CD4-positive, alpha-beta T cell treated with Interleukin-10 for 1 hour (primary cell): ENCODE measurements at regions not wholly inside any gene's neighbourhood (a gene's known extent, or its start where the extent isn't known, plus 50 kb on each side); places are given as distances from the start of the nearest gene placed in this dataset.
"Not testable (repeated sequence)": the region's sequence is repeated elsewhere in the genome, so short reads cannot be mapped to it uniquely, and the experiment has no call there.

Source experiments
- DNase-seq: peaks from one replicate; pipeline ENCODE4 v3.0.0-alpha.2; 2020

- DNase-seq = no peak
Observed at GRCh38 chr10:107544706-107545520, 380.4 kb upstream of the SORCS1 start.

DNA sequence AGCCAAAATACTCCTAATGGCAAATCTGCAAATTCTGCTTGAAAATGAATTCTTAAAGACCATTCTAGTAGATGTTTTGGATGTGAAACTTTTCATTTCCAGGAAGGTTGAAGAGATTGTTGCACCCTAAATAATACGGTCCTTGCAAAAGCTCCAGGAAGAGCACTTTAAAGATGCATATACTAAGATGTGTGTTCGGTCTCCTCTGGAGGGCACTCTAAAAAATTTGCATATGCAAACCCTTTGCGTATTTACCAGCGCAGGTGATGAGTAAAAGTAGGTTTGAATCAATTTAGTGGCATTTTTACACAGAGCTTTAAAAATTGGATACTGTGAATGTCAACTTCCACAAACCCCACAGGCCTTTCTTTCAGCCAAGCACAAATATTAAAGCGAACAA, 378.1 kb upstream of the SORCS1 start:
- no peak for DNase-seq

DNA sequence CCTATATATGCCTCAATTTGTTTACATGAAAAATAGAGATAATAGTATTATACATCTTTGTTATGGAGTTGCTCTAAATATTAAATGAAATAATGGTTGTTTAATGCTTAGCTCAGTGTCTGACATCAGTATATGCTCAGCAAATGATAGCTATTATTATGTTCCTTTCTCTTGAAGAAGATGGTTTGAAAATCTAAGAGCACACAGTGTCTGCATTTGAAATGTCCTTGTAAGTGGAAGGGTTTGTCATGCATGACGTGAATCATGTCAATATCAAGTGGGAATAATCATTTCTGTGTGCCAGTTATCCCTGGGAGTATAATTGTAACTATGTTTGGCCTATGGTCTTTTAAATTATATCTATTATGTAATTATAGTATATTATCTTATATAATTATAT, 377.5 kb upstream of the SORCS1 start:
- DNase-seq = no peak

DNA sequence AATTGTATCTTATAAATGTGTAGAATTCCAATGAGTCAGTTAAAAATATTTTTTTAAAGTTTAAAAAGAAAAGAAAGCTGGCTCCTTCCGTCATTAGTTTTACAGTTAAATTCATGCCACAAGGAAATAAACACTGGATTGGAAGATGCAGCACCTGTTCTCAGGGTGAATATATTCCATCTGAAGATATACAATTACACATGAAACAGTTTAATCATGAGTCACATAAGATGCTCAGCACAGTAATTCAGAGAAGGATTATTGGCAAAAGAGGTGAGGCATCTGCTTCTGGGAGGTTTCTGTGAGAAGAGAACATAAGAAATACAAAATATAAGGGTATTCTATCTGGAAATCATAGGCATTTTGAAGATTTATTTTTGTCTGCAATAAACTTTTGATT, 376.5 kb upstream of the SORCS1 start:
- no peak for DNase-seq

DNA sequence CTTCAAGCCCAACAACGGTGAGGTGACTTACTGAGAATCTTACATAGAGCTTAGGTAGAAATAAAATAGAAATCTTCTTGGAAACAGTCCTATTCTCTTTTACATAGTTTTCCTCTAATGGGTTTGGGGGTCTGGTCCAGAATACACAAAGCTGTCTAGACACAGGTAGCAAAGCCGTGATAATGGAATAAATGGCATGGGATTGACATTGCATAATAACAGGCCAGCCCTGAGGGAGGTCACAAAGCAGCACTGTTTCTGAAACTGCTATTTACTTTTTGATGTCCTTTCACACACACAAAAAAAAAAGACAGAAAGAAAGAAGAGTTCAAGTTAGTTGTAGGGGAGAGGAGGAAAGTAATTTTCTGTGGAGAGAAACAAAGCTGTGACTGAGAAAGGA, 364.8 kb upstream of the SORCS1 start:
- DNase-seq = no peak

- no peak for DNase-seq
Observed at GRCh38 chr10:107520348-107520747, 355.8 kb upstream of the SORCS1 start.

DNA sequence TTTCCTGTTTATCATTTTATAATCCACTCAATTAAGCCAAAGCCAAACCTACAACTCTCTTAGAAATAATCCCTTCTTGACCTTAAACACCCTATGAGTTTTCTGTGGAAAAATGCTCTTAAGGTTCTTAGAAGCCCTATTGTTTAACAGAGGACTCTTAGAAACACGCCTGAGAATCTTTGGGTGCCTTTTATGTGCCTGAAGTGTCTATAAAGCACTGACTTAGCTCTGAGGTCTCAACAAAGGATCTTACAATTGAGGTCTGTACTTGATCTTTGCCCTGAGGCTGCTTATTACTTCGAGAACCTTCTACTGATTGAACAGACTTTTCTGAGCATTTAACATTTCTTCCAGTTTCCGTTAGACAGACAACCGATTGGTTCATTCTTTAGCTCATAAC, 353.3 kb upstream of the SORCS1 start:
- no peak for DNase-seq

GRCh38 chr10:107516349-107516748, 351.8 kb upstream of the SORCS1 start:
- DNase-seq = no peak

- DNase-seq = not testable (repeated sequence)
Observed at GRCh38 chr10:107504011-107504410, 339.5 kb upstream of the SORCS1 start.

DNA sequence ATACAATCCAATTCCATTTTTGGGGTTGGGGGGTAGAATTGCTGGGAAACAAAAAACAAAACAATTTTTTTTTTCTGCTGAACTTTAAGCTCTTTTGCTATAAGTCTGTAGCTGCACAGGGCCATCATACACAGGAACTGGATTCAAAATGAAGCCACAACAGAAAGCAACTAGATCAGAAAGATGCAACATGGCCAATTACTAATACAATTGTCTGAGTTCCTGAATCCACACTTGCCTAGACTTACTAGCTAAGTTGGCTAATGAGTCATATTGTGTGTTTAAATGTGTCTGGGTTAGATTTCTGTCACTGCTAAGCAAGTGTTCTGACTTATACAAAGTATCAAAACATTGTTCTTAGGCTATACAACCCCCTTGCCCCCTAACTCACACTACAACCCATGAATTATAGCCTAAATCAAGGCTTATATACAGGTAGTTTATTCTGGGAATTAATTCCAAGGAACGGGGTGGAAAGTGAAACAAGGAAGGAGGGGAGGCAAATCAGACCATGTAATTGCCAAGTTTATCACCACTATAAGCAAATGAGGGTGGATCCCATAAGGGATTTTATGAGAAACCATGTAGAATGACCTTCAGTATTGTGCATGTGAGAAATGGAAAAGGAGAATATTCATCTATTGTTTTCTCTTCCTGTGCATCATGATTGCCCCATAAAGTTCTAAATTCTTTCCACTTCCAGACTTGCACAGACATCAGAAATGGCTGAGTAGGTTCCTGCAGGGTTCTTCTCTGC, 337.9 kb upstream of the SORCS1 start:
- DNase-seq = no peak

GRCh38 chr10:107498983-107499382, 334.5 kb upstream of the SORCS1 start:
- no peak for DNase-seq

GRCh38 chr10:107497024-107497423, 332.5 kb upstream of the SORCS1 start:
- DNase-seq = no peak

DNA sequence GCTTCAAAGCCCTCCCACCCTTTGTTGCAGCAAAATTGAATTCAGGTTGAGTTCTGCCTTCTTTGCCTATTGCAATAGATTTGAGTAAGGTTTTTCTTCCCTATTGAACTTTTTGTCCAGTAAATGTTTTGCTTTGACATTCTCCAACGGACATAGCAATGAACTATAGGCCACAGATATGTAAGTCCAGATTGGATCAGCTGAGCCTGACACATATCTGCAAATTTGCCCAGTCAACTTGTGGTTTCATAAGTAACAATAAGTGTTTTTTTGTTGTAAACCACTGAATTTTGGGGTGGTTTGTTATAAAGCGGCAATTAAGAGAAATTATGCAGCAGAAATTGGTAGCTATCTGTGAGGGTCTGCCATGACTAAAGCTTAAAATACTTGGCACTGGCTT, 332.1 kb upstream of the SORCS1 start:
- DNase-seq = no peak

GRCh38 chr10:107492389-107492788, 327.9 kb upstream of the SORCS1 start:
- DNase-seq = no peak

GRCh38 chr10:107490389-107490788, 325.9 kb upstream of the SORCS1 start:
- DNase-seq = no peak

DNA sequence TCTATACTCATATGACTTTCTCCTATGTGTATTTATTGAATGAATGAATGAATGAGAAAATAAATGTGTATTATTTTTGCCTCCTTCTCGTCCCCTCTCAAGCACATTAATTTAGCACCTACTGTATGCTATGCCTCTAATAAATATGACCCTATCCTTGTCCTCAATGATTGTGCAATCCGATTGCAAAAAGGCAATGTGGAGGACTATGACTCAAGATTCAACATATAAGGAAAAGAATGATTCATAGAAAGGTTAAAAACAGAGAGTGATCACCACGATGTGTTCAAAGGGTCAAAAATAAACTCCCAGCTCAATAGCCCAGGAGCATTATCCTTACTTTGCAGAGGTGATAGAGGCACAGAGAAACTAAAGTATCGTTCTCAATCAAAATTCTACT, 322.8 kb upstream of the SORCS1 start:
- DNase-seq = no peak

- no peak for DNase-seq
Observed at GRCh38 chr10:107485019-107485418, 320.5 kb upstream of the SORCS1 start.

DNA sequence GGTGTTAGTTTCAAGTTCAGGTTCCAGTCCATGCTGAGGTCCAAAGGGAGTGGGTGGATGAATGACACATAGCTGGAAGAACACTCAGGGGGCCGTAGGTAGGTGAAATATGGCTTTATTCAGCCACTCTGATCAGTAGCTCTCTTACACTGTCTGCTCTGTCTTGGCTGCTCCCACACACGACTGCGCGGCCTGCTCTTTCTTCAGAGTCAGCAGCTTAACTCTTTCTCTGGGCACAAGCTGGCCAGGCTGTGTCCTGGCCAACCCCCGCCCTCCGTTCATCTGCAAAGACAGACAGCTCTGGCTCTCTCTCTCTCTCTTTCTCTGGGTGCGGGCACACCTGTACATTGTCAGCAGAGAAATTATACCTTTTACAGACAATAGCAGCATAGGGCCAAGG, 317.4 kb upstream of the SORCS1 start:
- DNase-seq = no peak

DNA sequence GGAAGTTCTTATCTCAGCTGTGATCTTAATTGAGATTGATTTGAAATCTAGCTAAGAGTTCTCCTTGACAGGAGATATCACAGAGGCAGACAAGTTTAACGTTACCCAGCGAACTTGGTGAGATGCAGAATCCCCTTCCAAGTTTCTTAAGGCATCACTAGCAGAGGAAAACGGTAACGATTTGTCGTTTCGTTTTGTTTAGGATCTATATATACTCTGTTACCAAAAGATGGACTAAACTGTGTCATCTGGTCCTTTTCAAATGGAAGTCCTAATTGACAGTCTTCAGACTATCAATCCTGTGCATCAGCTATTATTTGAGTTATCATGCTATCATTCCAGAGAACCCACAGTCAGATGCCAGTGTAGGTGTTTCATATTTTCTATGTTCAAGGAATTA, 316.7 kb upstream of the SORCS1 start:
- DNase-seq = no peak

GRCh38 chr10:107480781-107481180, 316.3 kb upstream of the SORCS1 start:
- no peak for DNase-seq

DNA sequence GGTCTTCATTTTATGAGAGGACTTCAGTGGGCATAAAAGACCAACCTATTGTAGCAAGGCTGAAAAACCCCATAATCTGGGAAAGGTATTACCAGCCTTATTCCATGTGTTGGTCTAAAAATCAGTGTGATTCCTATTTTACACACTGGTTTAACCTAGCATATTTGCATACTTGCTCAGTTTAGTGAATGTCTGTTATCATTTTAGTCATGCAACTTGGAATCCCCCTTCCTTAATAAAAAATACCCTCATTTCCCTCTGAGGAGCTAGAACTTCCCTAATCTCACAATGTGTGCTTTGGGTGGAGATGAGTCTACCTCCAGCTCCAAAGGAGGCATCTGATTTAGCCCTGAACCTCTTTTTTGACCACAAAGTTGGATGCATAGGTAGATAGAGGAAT, 312.8 kb upstream of the SORCS1 start:
- DNase-seq = no peak

DNA sequence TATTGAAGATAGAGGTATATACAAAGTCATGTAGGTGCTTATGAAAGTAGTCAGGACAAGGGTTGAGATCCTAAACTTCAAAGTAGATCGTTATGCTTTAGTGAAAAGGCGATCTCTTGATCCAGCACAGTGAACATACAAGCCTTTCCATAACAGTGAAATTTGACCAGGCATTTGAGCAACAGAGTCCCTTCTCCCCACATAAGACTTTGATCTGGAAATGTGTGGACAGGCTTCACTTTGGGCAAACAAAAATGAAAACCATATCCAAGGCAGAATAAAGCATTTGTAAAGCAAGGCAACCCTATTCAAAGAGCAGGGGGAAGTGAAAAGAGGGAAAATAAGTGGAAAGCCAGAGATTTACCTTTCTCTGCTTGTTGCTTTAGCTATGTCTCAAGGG, 311.9 kb upstream of the SORCS1 start:
- DNase-seq = no peak

DNA sequence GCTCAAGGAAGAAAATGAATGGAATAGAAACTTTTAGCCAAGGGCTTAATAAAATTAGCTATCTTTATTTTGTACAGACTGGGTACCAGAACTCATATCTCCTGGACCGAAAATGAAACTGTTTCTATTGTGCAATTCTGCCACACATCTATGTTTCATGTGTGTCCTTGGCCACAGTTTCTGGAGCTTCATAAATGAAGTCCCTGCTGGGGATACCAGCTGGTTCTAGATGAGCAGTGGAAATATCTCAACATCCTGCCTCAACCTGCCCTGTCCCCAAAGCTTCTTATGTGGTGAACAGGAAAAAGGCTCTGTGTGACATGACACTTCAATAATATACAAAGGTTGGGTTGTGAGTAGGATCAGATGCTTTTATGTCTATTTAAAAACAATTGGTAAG, 310.1 kb upstream of the SORCS1 start:
- DNase-seq = no peak

- DNase-seq = no peak
Observed at GRCh38 chr10:107473225-107473624, 308.7 kb upstream of the SORCS1 start.

DNA sequence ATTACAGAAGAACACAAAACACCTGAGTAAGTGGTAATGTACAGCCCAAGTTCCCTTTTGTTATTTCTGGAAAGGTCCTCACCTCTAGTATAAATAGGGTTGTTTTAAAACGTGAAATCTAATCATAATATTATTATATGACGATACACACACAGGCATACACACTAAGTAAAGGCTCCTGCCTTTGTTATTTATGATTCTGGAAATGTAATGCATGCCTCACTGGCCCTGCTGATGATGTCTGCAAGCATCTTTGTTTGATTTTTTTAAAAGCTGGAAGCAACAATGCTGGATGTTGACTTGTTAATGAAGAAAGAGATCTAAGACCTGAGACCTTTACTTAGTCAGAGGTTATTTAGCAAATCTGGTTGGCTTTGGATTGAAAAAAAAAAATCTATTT, 307.4 kb upstream of the SORCS1 start:
- DNase-seq = no peak
